PC-9 (cell line): ENCODE measurements at regions not wholly inside any gene's neighbourhood (a gene's known extent, or its start where the extent isn't known, plus 50 kb on each side); places are given as distances from the start of the nearest gene placed in this dataset.

ENCODE experiments used
- BruUV-seq: library from RNA; stranded (reverse); fragments of 400-500 nt; replicated peaks from 2 replicates; lab custom pipeline; 2021; lab: Mats Ljungman, UMichigan
- CTCF ChIA-PET: fragments of 300-600 bp; sonication (Branson Sonifier 250); formaldehyde crosslinking; loops from one replicate; lab custom pipeline; 2022; ENCODE audit warnings: antibody characterized with exemption; lab: Charles Lee
- POLR2A ChIA-PET: fragments of 300-600 bp; sonication (Branson Sonifier 250); formaldehyde crosslinking; loops from one replicate; lab custom pipeline; 2022; ENCODE audit warnings: antibody characterized with exemption; ENCODE audit not compliant: unreplicated experiment; lab: Charles Lee
- DNase-seq, 2 experiments: peaks; one replicate each; pipeline versions ENCODE4 v3.0.0 to v3.0.0-alpha.2; 2015 to 2022; ENCODE audit warnings: mixed read lengths in 1 of 2
- H2AFZ ChIP-seq: fragments of 200-600 bp; sonication (generic); 2 replicates; pipeline ENCODE4 v1.8.1; 2017; ENCODE audit warnings: antibody characterized with exemption
- H3F3A ChIP-seq: fragments of 200-600 bp; sonication (generic); 2 replicates; pipeline ENCODE4 v1.8.1; 2017; ENCODE audit warnings: antibody characterized with exemption, mild to moderate bottlenecking, low read depth; ENCODE audit not compliant: insufficient read depth
- H3K27ac ChIP-seq: fragments of 200-600 bp; sonication (generic); 2 replicates; pipeline ENCODE4 v1.6.1; 2016; ENCODE audit warnings: mixed run types
- H3K27me3 ChIP-seq: fragments of 200-600 bp; sonication (generic); 2 replicates; pipeline ENCODE4 v1.6.1; 2016; ENCODE audit warnings: low read depth, mixed run types; ENCODE audit not compliant: insufficient read depth
- H3K36me3 ChIP-seq: fragments of 200-600 bp; sonication (generic); 2 replicates; pipeline ENCODE4 v1.6.1; 2016; ENCODE audit warnings: low read depth, mixed run types
- H3K4me1 ChIP-seq: fragments of 200-600 bp; sonication (generic); replicated peaks from 2 replicates; pipeline ENCODE4 v1.6.1; 2016; ENCODE audit warnings: mixed run types; ENCODE audit not compliant: insufficient read depth
- H3K4me2 ChIP-seq: fragments of 200-600 bp; sonication (generic); 2 replicates; pipeline ENCODE4 v1.6.1; 2017; ENCODE audit warnings: mixed run types
- H3K4me3 ChIP-seq: fragments of 200-600 bp; sonication (generic); 2 replicates; pipeline ENCODE4 v1.6.1; 2016; ENCODE audit warnings: mixed run types
- H3K79me2 ChIP-seq: fragments of 200-600 bp; sonication (generic); 2 replicates; pipeline ENCODE4 v1.6.1; 2017; ENCODE audit warnings: low read depth, mixed run types
- H3K9me2 ChIP-seq: fragments of 200-600 bp; sonication (generic); 2 replicates; pipeline ENCODE4 v1.8.1; 2017; ENCODE audit warnings: mild to moderate bottlenecking; ENCODE audit not compliant: insufficient read depth
- H3K9me3 ChIP-seq: fragments of 200-600 bp; sonication (generic); 2 replicates; pipeline ENCODE4 v1.8.1; 2016; ENCODE audit warnings: low read depth; ENCODE audit not compliant: insufficient read depth
- H4K20me1 ChIP-seq: fragments of 200-600 bp; sonication (generic); 2 replicates; pipeline ENCODE4 v1.8.1; 2017; ENCODE audit not compliant: insufficient read depth
- EZH2 ChIP-seq: fragments of 200-600 bp; sonication (generic); IDR thresholded peaks from 2 replicates; pipeline ENCODE4 v1.8.0; 2017; ENCODE audit warnings: antibody characterized with exemption, low read depth
- intact Hi-C: fragments of 100-400 bp; cut with micrococcal nuclease; formaldehyde crosslinking; loops from one replicate; pipeline ENCODE4 v1.10.0; 2022; ENCODE audit not compliant: unreplicated experiment
- TF ChIP-seq, protein P1 (sequence below): fragments of 200-600 bp; sonication (generic); conservative IDR thresholded peaks from 2 replicates; pipeline ENCODE4 v1.6.1; 2017; ENCODE audit warnings: mixed run types, antibody characterized with exemption, mild to moderate bottlenecking, moderate library complexity

DNA sequence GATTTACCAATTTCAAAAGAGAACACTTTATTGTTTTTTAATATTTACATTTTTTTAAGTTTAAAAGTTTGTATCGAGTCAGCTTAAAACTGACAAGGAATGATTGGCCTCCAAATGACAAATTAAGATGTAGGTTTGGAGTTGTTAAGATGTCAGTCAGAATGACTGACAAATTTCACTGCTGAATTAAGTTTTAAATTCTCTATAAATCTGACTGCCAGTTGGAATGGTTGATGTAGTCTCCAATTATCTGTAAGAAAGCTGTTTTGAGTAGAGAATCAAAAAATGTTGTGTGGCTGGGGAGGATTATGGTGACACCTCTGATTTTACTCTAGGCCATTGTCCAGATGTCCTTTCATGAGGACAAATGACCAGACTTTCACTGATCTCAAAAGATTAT, 165.3 kb upstream of the CDH20 start:
- no peak overlapping the region for H3K27ac ChIP-seq
- H3K4me1 ChIP-seq, result no peaks in the 10 kb centered on the region
- no peaks in the 10 kb centered on the region for H3K79me2 ChIP-seq
- intact Hi-C loops, result no loop called here
- H3F3A ChIP-seq, result no peaks in the 10 kb centered on the region
- H3K27me3 ChIP-seq, result no peaks in the 10 kb centered on the region
- CTCF ChIA-PET, result no interaction called here
- no peaks in the 10 kb centered on the region for H3K9me3 ChIP-seq
- no peaks in the 10 kb centered on the region for H3K36me3 ChIP-seq
- H3K9me2 ChIP-seq, result no peaks in the 10 kb centered on the region; the same call in 1 of the 2 replicates
- POLR2A ChIA-PET, result no interaction called here
- H3K4me2 ChIP-seq, result no peak overlapping the region
- no peak overlapping the region for H2AFZ ChIP-seq
- no peak for DNase-seq
- no TSS peak for BruUV-seq
- no peak overlapping the region for H3K4me3 ChIP-seq
- H4K20me1 ChIP-seq, result no peaks in the 10 kb centered on the region
- no peak for TF ChIP-seq EZH2
- TF ChIP-seq, protein P1, sequence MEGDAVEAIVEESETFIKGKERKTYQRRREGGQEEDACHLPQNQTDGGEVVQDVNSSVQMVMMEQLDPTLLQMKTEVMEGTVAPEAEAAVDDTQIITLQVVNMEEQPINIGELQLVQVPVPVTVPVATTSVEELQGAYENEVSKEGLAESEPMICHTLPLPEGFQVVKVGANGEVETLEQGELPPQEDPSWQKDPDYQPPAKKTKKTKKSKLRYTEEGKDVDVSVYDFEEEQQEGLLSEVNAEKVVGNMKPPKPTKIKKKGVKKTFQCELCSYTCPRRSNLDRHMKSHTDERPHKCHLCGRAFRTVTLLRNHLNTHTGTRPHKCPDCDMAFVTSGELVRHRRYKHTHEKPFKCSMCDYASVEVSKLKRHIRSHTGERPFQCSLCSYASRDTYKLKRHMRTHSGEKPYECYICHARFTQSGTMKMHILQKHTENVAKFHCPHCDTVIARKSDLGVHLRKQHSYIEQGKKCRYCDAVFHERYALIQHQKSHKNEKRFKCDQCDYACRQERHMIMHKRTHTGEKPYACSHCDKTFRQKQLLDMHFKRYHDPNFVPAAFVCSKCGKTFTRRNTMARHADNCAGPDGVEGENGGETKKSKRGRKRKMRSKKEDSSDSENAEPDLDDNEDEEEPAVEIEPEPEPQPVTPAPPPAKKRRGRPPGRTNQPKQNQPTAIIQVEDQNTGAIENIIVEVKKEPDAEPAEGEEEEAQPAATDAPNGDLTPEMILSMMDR, result no peak

DNA sequence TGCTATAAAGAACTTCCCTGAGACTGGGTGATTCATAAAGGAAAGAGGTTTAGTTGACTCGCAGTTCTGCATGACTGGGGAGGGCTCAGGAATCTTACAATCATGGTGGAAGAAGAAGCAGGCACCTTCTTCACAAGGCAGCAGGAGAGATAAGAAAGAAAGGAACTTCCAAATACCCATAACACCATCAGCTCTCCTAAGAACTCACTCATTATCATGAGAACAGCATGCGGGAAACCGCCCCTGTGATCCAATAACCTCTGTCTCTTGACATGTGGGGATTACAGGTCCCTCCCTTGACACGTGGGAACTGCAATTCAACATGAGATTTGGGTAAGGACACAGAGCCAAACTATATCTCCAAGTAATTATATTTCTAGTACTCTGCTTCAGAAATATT, 163.8 kb upstream of the CDH20 start:
- H3F3A ChIP-seq, result no peaks in the 10 kb centered on the region
- H4K20me1 ChIP-seq, result no peaks in the 10 kb centered on the region
- no peaks in the 10 kb centered on the region for H3K36me3 ChIP-seq
- no peaks in the 10 kb centered on the region; the same call in 1 of the 2 replicates for H3K9me2 ChIP-seq
- no peak overlapping the region for H2AFZ ChIP-seq
- no TSS peak for BruUV-seq
- H3K27me3 ChIP-seq, result no peaks in the 10 kb centered on the region
- ChIA-PET POLR2A (no interaction called here), CTCF (no interaction called here)
- H3K27ac ChIP-seq, result no peak overlapping the region
- H3K9me3 ChIP-seq, result no peaks in the 10 kb centered on the region
- intact Hi-C loops, result no loop called here
- TF ChIP-seq EZH2, result no peak
- TF ChIP-seq, protein P1, result no peak
- H3K4me1 ChIP-seq, result no peaks in the 10 kb centered on the region
- H3K79me2 ChIP-seq, result no peaks in the 10 kb centered on the region
- H3K4me2 ChIP-seq, result no peak overlapping the region
- DNase-seq, result no peak
- H3K4me3 ChIP-seq, result no peak overlapping the region

DNA sequence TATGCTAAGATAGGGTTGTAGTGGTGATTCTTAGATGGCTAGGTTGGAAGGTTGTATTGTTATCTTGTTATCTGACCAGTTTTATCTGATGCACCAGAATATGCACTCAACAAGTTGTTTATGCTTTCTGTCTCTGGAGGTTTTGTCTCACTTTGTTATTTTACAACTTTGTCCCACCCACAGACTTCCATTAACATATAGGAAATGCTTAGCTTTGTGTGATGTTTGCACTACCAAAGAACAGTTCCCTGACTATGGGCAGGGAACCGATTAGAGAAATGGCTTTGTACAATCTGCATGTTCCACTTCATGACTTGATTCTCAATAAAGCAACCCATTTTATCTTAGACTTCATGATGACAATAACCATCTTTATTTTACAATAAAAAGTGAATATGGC, 160.6 kb upstream of the CDH20 start:
- Histone ChIP-seq H3K9me2 (no peaks in the 10 kb centered on the region), H3K4me2 (no peak overlapping the region), H3K4me3 (no peak overlapping the region), H3F3A (no peaks in the 10 kb centered on the region), H3K9me3 (no peaks in the 10 kb centered on the region), H3K27me3 (no peaks in the 10 kb centered on the region), H3K36me3 (no peaks in the 10 kb centered on the region), H3K79me2 (no peaks in the 10 kb centered on the region), H3K27ac (no peak overlapping the region), H3K4me1 (no peaks in the 10 kb centered on the region), H4K20me1 (no peaks in the 10 kb centered on the region), H2AFZ (no peak overlapping the region)
- DNase-seq, result no peak
- ChIA-PET POLR2A (no interaction called here), CTCF (no interaction called here)
- intact Hi-C loops, result no loop called here
- BruUV-seq, result no TSS peak
- TF ChIP-seq, protein P1, result no peak
- no peak for TF ChIP-seq EZH2
